H9 (cell line): ENCODE measurements at regions not wholly inside any gene's neighbourhood (a gene's known extent, or its start where the extent isn't known, plus 50 kb on each side); places are given as distances from the start of the nearest gene placed in this dataset.

Source experiments
- DNase-seq: peaks from one replicate; pipeline ENCODE4 v3.0.0-alpha.2; 2017
- H2AFZ ChIP-seq: one replicate; pipeline ENCODE4 v1.6.1; 2013; ENCODE audit warnings: mild to moderate bottlenecking, low read length, control low read depth, moderate library complexity
- H2AK5ac ChIP-seq: 2 replicates; pipeline ENCODE4 v1.6.1; 2013; ENCODE audit warnings: low read length, control low read depth, mixed read lengths; ENCODE audit not compliant: insufficient read length
- H2BK120ac ChIP-seq: one replicate; pipeline ENCODE4 v1.6.1; 2013; ENCODE audit warnings: low read depth, mild to moderate bottlenecking, low read length, control low read depth, inconsistent platforms; ENCODE audit not compliant: poor library complexity, severe bottlenecking
- H2BK12ac ChIP-seq: 2 replicates; pipeline ENCODE4 v1.6.1; 2013; ENCODE audit warnings: low read length, control low read depth, mixed read lengths, low read depth; ENCODE audit not compliant: insufficient read length
- H2BK15ac ChIP-seq: 2 replicates; pipeline ENCODE4 v1.6.1; 2013; ENCODE audit warnings: low read depth, low read length, control low read depth
- H2BK20ac ChIP-seq: one replicate; pipeline ENCODE4 v1.6.1; 2013; ENCODE audit warnings: low read depth, mild to moderate bottlenecking, low read length, control low read depth, inconsistent platforms; ENCODE audit not compliant: poor library complexity, severe bottlenecking
- H2BK5ac ChIP-seq: 2 replicates; pipeline ENCODE4 v1.6.1; 2013; ENCODE audit warnings: low read length, control low read depth, mixed read lengths; ENCODE audit not compliant: insufficient read length
- H3K14ac ChIP-seq: 2 replicates; pipeline ENCODE4 v1.6.1; 2013; ENCODE audit warnings: low read length, control low read depth; ENCODE audit not compliant: insufficient read depth
- H3K18ac ChIP-seq: 2 replicates; pipeline ENCODE4 v1.6.1; 2013; ENCODE audit warnings: low read depth, mild to moderate bottlenecking, mixed read lengths, low read length, control low read depth; ENCODE audit not compliant: insufficient read length
- H3K23ac ChIP-seq: 2 replicates; pipeline ENCODE4 v1.6.1; 2013; ENCODE audit warnings: low read length, control low read depth, mixed read lengths, low read depth; ENCODE audit not compliant: insufficient read length
- H3K23me2 ChIP-seq: 2 replicates; pipeline ENCODE4 v1.6.1; 2013; ENCODE audit warnings: low read depth, mild to moderate bottlenecking, mixed read lengths, low read length, control low read depth; ENCODE audit not compliant: insufficient read length, poor library complexity, severe bottlenecking
- H3K27ac ChIP-seq: 2 replicates; pipeline ENCODE4 v1.5.1; 2013; ENCODE audit warnings: low read length, control low read depth, mixed read lengths, low read depth; ENCODE audit not compliant: insufficient read length
- H3K27me3 ChIP-seq: 2 replicates; pipeline ENCODE4 v1.6.1; 2013; ENCODE audit warnings: low read length, control low read depth, inconsistent platforms; ENCODE audit not compliant: insufficient read depth
- H3K4ac ChIP-seq: 2 replicates; pipeline ENCODE4 v1.6.1; 2013; ENCODE audit warnings: low read depth, mild to moderate bottlenecking, control low read depth, inconsistent platforms, low read length, moderate library complexity
- H3K4me1 ChIP-seq: 2 replicates; pipeline ENCODE4 v1.6.1; 2013; ENCODE audit warnings: low read length, control low read depth, inconsistent platforms; ENCODE audit not compliant: insufficient read depth
- H3K4me2 ChIP-seq: 2 replicates; pipeline ENCODE4 v1.6.1; 2013; ENCODE audit warnings: low read length, control low read depth, mixed read lengths; ENCODE audit not compliant: insufficient read length, insufficient read depth
- H3K56ac ChIP-seq: 2 replicates; pipeline ENCODE4 v1.6.1; 2013; ENCODE audit warnings: low read depth, mild to moderate bottlenecking, mixed read lengths, low read length, control low read depth; ENCODE audit not compliant: insufficient read length
- H3K79me1 ChIP-seq: 2 replicates; pipeline ENCODE4 v1.6.1; 2013; ENCODE audit warnings: low read depth, mild to moderate bottlenecking, moderate library complexity, low read length, control low read depth, inconsistent platforms; ENCODE audit not compliant: insufficient read depth, poor library complexity, severe bottlenecking
- H3K79me2 ChIP-seq: 2 replicates; pipeline ENCODE4 v1.6.1; 2013; ENCODE audit warnings: low read length, control low read depth, inconsistent platforms; ENCODE audit not compliant: insufficient read depth
- H3K9ac ChIP-seq: 2 replicates; pipeline ENCODE4 v1.6.1; 2013; ENCODE audit warnings: low read length, control low read depth, mixed read lengths; ENCODE audit not compliant: insufficient read length; ENCODE audit errors: extremely low read depth
- H3K9me3 ChIP-seq: one replicate; pipeline ENCODE4 v1.6.1; 2013; ENCODE audit warnings: low read depth, low read length, inconsistent platforms; ENCODE audit not compliant: control insufficient read depth
- H3T11ph ChIP-seq: one replicate; pipeline ENCODE4 v1.6.1; 2013; ENCODE audit warnings: mild to moderate bottlenecking, low read length, control low read depth, inconsistent platforms
- H4K20me1 ChIP-seq: one replicate; pipeline ENCODE4 v1.6.1; 2013; ENCODE audit not compliant: control insufficient read depth, insufficient read length, insufficient read depth
- H4K5ac ChIP-seq: 2 replicates; pipeline ENCODE4 v1.6.1; 2013; ENCODE audit warnings: low read depth, mild to moderate bottlenecking, mixed read lengths, low read length, control low read depth; ENCODE audit not compliant: insufficient read length
- H4K8ac ChIP-seq: replicated peaks from 2 replicates; pipeline ENCODE4 v1.6.1; 2013; ENCODE audit warnings: low read length, control low read depth, mixed read lengths, low read depth; ENCODE audit not compliant: insufficient read length
- H4K91ac ChIP-seq: 2 replicates; pipeline ENCODE4 v1.6.1; 2013; ENCODE audit warnings: low read depth, mild to moderate bottlenecking, moderate library complexity, mixed read lengths, low read length, control low read depth; ENCODE audit not compliant: insufficient read length
- H3K27ac Mint-ChIP-seq, 3 experiments: 2 replicates in 2 of 3; 3 replicates in 1 of 3; pipeline ENCODE4 v1.8.0; 2020 to 2021; ENCODE audit warnings: mixed read lengths in 3 of 3, mild to moderate bottlenecking in 1 of 3, moderate library complexity in 1 of 3
- H3K27me3 Mint-ChIP-seq: 2 replicates; pipeline ENCODE4 v1.8.0; 2021; ENCODE audit warnings: low read depth, mild to moderate bottlenecking, moderate library complexity, mixed read lengths
- H3K36me3 Mint-ChIP-seq, 3 experiments: 2 replicates in 2 of 3; 3 replicates in 1 of 3; pipeline ENCODE4 v1.8.0; 2020 to 2021; ENCODE audit warnings: low read depth in 3 of 3, mixed read lengths in 3 of 3; ENCODE audit not compliant: insufficient read depth in 1 of 3
- H3K4me1 Mint-ChIP-seq, 2 experiments: 2 replicates each; pipeline ENCODE4 v1.8.0; 2020; ENCODE audit warnings: mixed read lengths in 2 of 2
- H3K4me3 Mint-ChIP-seq, 2 experiments: 2 replicates in 1 of 2; 3 replicates in 1 of 2; pipeline ENCODE4 v1.8.0; 2020 to 2021; ENCODE audit warnings: mild to moderate bottlenecking in 2 of 2, mixed read lengths in 2 of 2, moderate library complexity in 1 of 2
- H3K9me3 Mint-ChIP-seq, 2 experiments: 2 replicates in 1 of 2; 3 replicates in 1 of 2; pipeline ENCODE4 v1.8.0; 2020; ENCODE audit warnings: mild to moderate bottlenecking in 2 of 2, mixed read lengths in 2 of 2, moderate library complexity in 1 of 2
- CTCF ChIP-seq: fragments of 200-600 bp; sonication (generic); conservative IDR thresholded peaks from 3 replicates; pipeline ENCODE4 v1.8.0; 2021; ENCODE audit warnings: antibody characterized with exemption, mild to moderate bottlenecking
- WGBS: extraction: QIAGEN DNeasy Blood & Tissue Kit; methylation state at CpG from one replicate; pipeline ENCODE4 v1.1.7; 2013; ENCODE audit warnings: missing lambda C conversion rate, low lambda C conversion rate, mixed read lengths; ENCODE audit not compliant: insufficient read length; ENCODE audit errors: extremely low coverage; 5-methylcytosine and 5-hydroxymethylcytosine counted together

GRCh38 chr14:83706231-83706954, 1823.6 kb upstream of the FLRT2 start:
- no peak overlapping the region for H2BK120ac ChIP-seq
- H2BK5ac ChIP-seq = no peak overlapping the region
- Mint-ChIP-seq H3K4me3 (peak overlapping the region in 1 of 2 experiments; percentile 28; a peak in 2 of 5 replicates), H3K27ac (peak overlapping the region; percentile 62 to 99 (median 91)), H3K36me3 (peaks cover 0 to 10% (median 6%) of the 10 kb centered on the region in 3 experiments; a peak in 4 of 7 replicates), H3K27me3 (no peaks in the 10 kb centered on the region), H3K9me3 (peaks cover 3 to 8% of the 10 kb centered on the region in 2 experiments), H3K4me1 (peaks cover 14 to 17% of the 10 kb centered on the region in 2 experiments)
- no peak overlapping the region for H2AK5ac ChIP-seq
- no peak overlapping the region for H3K9ac ChIP-seq
- no peaks in the 10 kb centered on the region for H3K79me2 ChIP-seq
- no peak overlapping the region for H4K91ac ChIP-seq
- H3K14ac ChIP-seq = no peak overlapping the region
- H3K27ac ChIP-seq = peak overlapping the region; percentile 75
- no peak overlapping the region for H3T11ph ChIP-seq
- no peaks in the 10 kb centered on the region for H4K20me1 ChIP-seq
- H3K9me3 ChIP-seq = no peaks in the 10 kb centered on the region
- H4K5ac ChIP-seq = no peak overlapping the region
- no peak overlapping the region for H3K4ac ChIP-seq
- H3K56ac ChIP-seq = no peak overlapping the region
- H3K79me1 ChIP-seq = no peaks in the 10 kb centered on the region
- no peak overlapping the region for H2BK12ac ChIP-seq
- no peaks in the 10 kb centered on the region for H3K27me3 ChIP-seq
- H3K4me1 ChIP-seq = peaks cover 4% of the 10 kb centered on the region; the same call in 1 of the 2 replicates
- H3K18ac ChIP-seq = no peak overlapping the region
- H2BK20ac ChIP-seq = no peak overlapping the region
- H2AFZ ChIP-seq = no peak overlapping the region
- H3K4me2 ChIP-seq = no peak overlapping the region
- H4K8ac ChIP-seq = no peak overlapping the region
- no peaks in the 10 kb centered on the region for H3K23me2 ChIP-seq
- no peak for TF ChIP-seq CTCF
- H2BK15ac ChIP-seq = no peak overlapping the region
- H3K23ac ChIP-seq = no peak overlapping the region
- WGBS = no CpG with 5 or more reads among the region's 4 CpGs
- peak; percentile 78 for DNase-seq
